NT2/D1 (cell line): ENCODE measurements at regions not wholly inside any gene's neighbourhood (a gene's known extent, or its start where the extent isn't known, plus 50 kb on each side); places are given as distances from the start of the nearest gene placed in this dataset.

Source experiments
- DNase-seq: peaks from one replicate; pipeline ENCODE4 v3.0.0-alpha.2; 2011; ENCODE audit warnings: low read depth, low spot score
- H3K27me3 ChIP-seq: 2 replicates; pipeline ENCODE4 v1.6.0; 2011; ENCODE audit warnings: mild to moderate bottlenecking; ENCODE audit not compliant: insufficient read length, insufficient read depth
- H3K36me3 ChIP-seq: 2 replicates; pipeline ENCODE4 v1.6.1; 2011; ENCODE audit warnings: mild to moderate bottlenecking, low read length, mixed read lengths; ENCODE audit not compliant: insufficient read depth, insufficient read length
- H3K4me1 ChIP-seq: 2 replicates; pipeline ENCODE4 v1.5.1; 2011; ENCODE audit not compliant: insufficient read depth, insufficient read length
- H3K4me3 ChIP-seq: 2 replicates; pipeline ENCODE4 v1.5.1; 2011; ENCODE audit warnings: low read depth; ENCODE audit not compliant: insufficient read length
- H3K9ac ChIP-seq: 2 replicates; pipeline ENCODE4 v1.6.0; 2011; ENCODE audit warnings: low read depth; ENCODE audit not compliant: insufficient read length
- H3K9me3 ChIP-seq: 2 replicates; pipeline ENCODE4 v1.5.1; 2011; ENCODE audit warnings: mild to moderate bottlenecking, low read length; ENCODE audit not compliant: insufficient read depth
- SUZ12 ChIP-seq: IDR thresholded peaks from 2 replicates; pipeline ENCODE4 v1.6.1; 2011; ENCODE audit not compliant: insufficient read length, insufficient read depth; ENCODE audit errors: extremely low read depth
- YY1 ChIP-seq: IDR thresholded peaks from 2 replicates; pipeline ENCODE4 v1.6.1; 2011; ENCODE audit not compliant: insufficient read length, insufficient read depth
- ZNF274 ChIP-seq: IDR thresholded peaks from 2 replicates; pipeline ENCODE4 v1.6.1; 2011; ENCODE audit warnings: mild to moderate bottlenecking, low read depth, low read length

DNA sequence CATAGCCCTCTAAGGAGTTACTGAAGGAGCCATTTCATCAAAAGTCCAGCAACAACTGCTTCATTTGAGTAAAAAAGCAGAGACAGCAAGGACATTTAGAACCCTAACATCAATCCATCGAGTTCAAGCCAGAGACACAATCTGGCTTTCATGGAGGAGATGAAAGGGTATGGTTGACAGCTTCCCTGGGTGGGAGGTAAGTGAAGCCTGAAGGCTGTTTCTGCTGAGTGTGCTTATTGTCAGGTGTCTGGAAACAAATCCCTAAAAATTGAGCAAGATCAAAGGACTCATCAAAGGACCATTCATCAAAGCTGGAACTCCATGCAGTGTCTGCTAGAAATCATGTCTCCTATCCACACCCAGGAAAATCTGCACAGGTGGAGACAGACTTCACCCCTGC, 104.4 kb upstream of the CCDC196 start:
- no peaks in the 10 kb centered on the region for H3K36me3 ChIP-seq
- H3K9ac ChIP-seq: no peak overlapping the region
- no peaks in the 10 kb centered on the region for H3K4me1 ChIP-seq
- TF ChIP-seq SUZ12: no peak
- TF ChIP-seq YY1: no peak
- TF ChIP-seq ZNF274: no peak
- DNase-seq: no peak
- H3K27me3 ChIP-seq: no peaks in the 10 kb centered on the region
- no peaks in the 10 kb centered on the region for H3K9me3 ChIP-seq
- H3K4me3 ChIP-seq: no peak overlapping the region

- no peak overlapping the region for H3K4me3 ChIP-seq
- TF ChIP-seq YY1: no peak
- no peak for TF ChIP-seq SUZ12
- DNase-seq: no peak
- H3K27me3 ChIP-seq: no peaks in the 10 kb centered on the region
- H3K9me3 ChIP-seq: no peaks in the 10 kb centered on the region
- no peak overlapping the region for H3K9ac ChIP-seq
- H3K36me3 ChIP-seq: no peaks in the 10 kb centered on the region
- no peaks in the 10 kb centered on the region for H3K4me1 ChIP-seq
Observed at GRCh38 chr14:66383257-66383656, 102.9 kb upstream of the CCDC196 start.

DNA sequence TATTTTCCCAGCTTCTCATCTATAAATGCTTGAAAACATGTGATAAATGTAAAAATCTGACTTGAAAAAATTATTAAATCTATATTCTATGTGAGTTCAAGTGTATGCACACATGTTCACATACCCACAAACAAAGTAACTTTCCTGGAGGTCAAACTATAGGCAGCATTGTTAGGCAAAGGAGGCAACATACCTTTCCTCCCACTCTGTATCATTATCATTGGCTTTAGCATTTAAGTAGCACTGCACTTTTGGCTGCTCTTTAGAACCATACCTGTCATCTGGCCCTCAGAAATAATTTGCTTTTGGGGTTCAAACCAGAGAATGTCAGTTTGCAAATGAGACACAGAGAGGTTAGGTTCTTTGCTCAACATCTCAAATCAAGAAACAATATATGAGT, 102.4 kb upstream of the CCDC196 start:
- Histone ChIP-seq H3K9ac (no peak overlapping the region), H3K4me1 (no peaks in the 10 kb centered on the region)
- DNase-seq: no peak

DNA sequence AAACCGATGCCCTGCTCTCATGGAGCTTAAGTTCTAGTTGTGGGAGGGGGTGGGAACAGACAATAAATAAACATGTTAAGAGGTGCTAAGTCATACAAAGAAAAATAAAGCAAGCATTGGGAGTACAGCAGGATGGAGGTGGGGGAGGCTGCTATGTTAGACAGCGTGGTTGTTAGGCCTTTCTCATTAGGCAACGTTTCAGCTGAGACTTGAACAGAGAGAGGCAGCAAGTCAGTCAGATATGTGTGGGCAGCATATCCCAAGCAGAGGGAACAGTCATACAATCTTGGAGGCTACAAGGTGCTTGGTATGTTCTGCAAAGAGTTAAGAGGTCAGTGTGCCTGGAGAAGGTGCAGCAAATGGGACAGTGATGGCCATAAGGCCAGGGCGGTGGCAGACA, 97.7 kb upstream of the CCDC196 start:
- Histone ChIP-seq H3K36me3 (no peaks in the 10 kb centered on the region), H3K4me3 (no peak overlapping the region), H3K9me3 (no peaks in the 10 kb centered on the region), H3K9ac (no peak overlapping the region), H3K27me3 (no peaks in the 10 kb centered on the region), H3K4me1 (no peaks in the 10 kb centered on the region)
- no peak for DNase-seq
- TF ChIP-seq SUZ12: no peak
- TF ChIP-seq YY1: no peak
- no peak for TF ChIP-seq ZNF274

More for the DNA sequence above, 102.4 kb upstream of the CCDC196 start:
- Histone ChIP-seq H3K4me3 (no peak overlapping the region), H3K27me3 (no peaks in the 10 kb centered on the region), H3K36me3 (no peaks in the 10 kb centered on the region), H3K9me3 (no peaks in the 10 kb centered on the region)
- TF ChIP-seq ZNF274 (no peak), SUZ12 (no peak), YY1 (no peak)

DNA sequence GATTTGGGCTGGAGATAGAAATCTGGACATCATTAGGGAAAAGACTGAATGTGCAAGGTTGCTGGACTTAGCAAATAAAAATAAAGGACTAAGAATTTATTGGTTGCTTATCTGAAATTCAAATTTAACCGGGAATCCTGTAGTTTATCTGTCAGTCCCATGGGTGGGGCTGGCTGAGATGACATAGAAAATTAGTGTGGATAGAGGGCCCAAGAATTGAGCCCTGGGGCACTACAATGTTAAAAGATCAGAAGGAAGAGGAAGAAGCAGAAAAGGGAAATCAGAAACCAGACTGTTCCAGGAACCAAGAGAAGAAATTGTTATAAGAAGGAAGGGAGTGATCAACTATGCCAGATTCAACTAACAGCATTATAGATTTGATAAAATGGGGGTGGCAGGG, 96.7 kb upstream of the CCDC196 start:
- DNase-seq: no peak
- Histone ChIP-seq H3K27me3 (no peaks in the 10 kb centered on the region), H3K9me3 (no peaks in the 10 kb centered on the region), H3K9ac (no peak overlapping the region), H3K4me1 (no peaks in the 10 kb centered on the region), H3K4me3 (no peak overlapping the region), H3K36me3 (no peaks in the 10 kb centered on the region)
- TF ChIP-seq ZNF274 (no peak), SUZ12 (no peak), YY1 (no peak)

DNA sequence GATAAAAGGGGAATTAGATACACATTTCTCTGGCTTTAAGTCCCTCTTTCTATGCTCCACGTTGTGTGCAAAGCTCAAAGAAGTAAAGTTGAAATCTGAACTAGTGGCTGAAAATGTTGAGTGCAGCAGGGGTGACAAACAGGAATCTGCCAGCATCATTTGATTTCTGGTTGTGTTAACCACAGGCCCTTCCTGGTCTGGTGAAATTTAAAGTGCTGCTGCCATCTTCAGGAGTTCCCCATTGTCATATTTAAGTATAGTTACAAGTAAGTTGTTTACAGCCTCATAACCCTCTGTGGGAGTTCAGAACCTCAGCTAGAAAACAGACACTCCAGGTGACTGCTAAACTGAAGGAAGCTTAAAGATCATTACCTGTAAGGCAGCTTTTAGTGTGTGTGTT, 90.9 kb upstream of the CCDC196 start:
- H3K27me3 ChIP-seq: no peaks in the 10 kb centered on the region
- H3K9ac ChIP-seq: no peak overlapping the region
- no peaks in the 10 kb centered on the region for H3K36me3 ChIP-seq
- H3K9me3 ChIP-seq: no peaks in the 10 kb centered on the region
- TF ChIP-seq SUZ12: no peak
- TF ChIP-seq ZNF274: no peak
- TF ChIP-seq YY1: no peak
- no peak for DNase-seq
- H3K4me1 ChIP-seq: no peaks in the 10 kb centered on the region
- H3K4me3 ChIP-seq: no peak overlapping the region

- no peak overlapping the region for H3K4me3 ChIP-seq
- no peaks in the 10 kb centered on the region for H3K36me3 ChIP-seq
- DNase-seq: no peak
- no peaks in the 10 kb centered on the region for H3K27me3 ChIP-seq
- no peaks in the 10 kb centered on the region for H3K4me1 ChIP-seq
- no peaks in the 10 kb centered on the region for H3K9me3 ChIP-seq
- no peak overlapping the region for H3K9ac ChIP-seq
- TF ChIP-seq YY1 (no peak), ZNF274 (no peak), SUZ12 (no peak)
Observed at GRCh38 chr14:66396164-66396563, 90.0 kb upstream of the CCDC196 start.

GRCh38 chr14:66398437-66398836, 87.7 kb upstream of the CCDC196 start:
- H3K4me1 ChIP-seq: no peaks in the 10 kb centered on the region
- no peak overlapping the region for H3K9ac ChIP-seq
- no peaks in the 10 kb centered on the region for H3K36me3 ChIP-seq
- DNase-seq: no peak
- no peaks in the 10 kb centered on the region for H3K27me3 ChIP-seq
- no peak for TF ChIP-seq ZNF274
- no peak overlapping the region for H3K4me3 ChIP-seq
- H3K9me3 ChIP-seq: no peaks in the 10 kb centered on the region
